H1 (cell line): ENCODE measurements at regions not wholly inside any gene's neighbourhood (a gene's known extent, or its start where the extent isn't known, plus 50 kb on each side); places are given as distances from the start of the nearest gene placed in this dataset.
A peak's percentile ranks its signal among the peaks of the same experiment; 100 is the strongest.

Source experiments
- CTCF ChIA-PET: fragments of 300-600 bp; sonication (Branson Sonifier 250); formaldehyde crosslinking; loops from one replicate; lab custom pipeline; 2021; ENCODE audit not compliant: partially characterized antibody; lab: Charles Lee
- POLR2A ChIA-PET: fragments of 300-600 bp; sonication (Branson Sonifier 250); formaldehyde crosslinking; loops from one replicate; lab custom pipeline; 2021; ENCODE audit warnings: inconsistent platforms; ENCODE audit not compliant: partially characterized antibody; lab: Charles Lee
- DNase-seq, 2 experiments: peaks; one replicate each; pipeline versions ENCODE4 v3.0.0 to v3.0.0-alpha.2; 2010 to 2022; ENCODE audit warnings: low spot score in 2 of 2, low read depth in 1 of 2, mixed read lengths in 1 of 2
- FAIRE-seq: peaks from 2 replicates; lab custom pipeline; 2011; peaks lifted over from hg19 to GRCh38; lab: Jason Lieb, UNC
- H2AFZ ChIP-seq: 2 replicates; pipeline ENCODE4 v1.8.1; 2012; ENCODE audit warnings: low read length, inconsistent platforms
- H2AK5ac ChIP-seq: 2 replicates; pipeline ENCODE4 v1.6.1; 2013; ENCODE audit warnings: low read depth, low read length
- H2BK120ac ChIP-seq: replicated peaks from 2 replicates; pipeline ENCODE3; 2013; ENCODE audit warnings: low read depth, low read length, inconsistent platforms
- H2BK12ac ChIP-seq: 2 replicates; pipeline ENCODE4 v1.6.1; 2013; ENCODE audit warnings: low read depth, low read length
- H2BK15ac ChIP-seq: 2 replicates; pipeline ENCODE4 v1.6.1; 2013; ENCODE audit warnings: low read length
- H2BK20ac ChIP-seq: 2 replicates; pipeline ENCODE4 v1.6.1; 2013; ENCODE audit warnings: low read length
- H2BK5ac ChIP-seq: 2 replicates; pipeline ENCODE4 v1.6.1; 2013; ENCODE audit warnings: low read depth, low read length
- H3K14ac ChIP-seq: 2 replicates; pipeline ENCODE4 v1.6.1; 2013; ENCODE audit warnings: inconsistent platforms; ENCODE audit not compliant: insufficient read length
- H3K18ac ChIP-seq: 2 replicates; pipeline ENCODE4 v1.6.1; 2013; ENCODE audit warnings: low read length; ENCODE audit errors: extremely low read depth
- H3K23ac ChIP-seq: 2 replicates; pipeline ENCODE4 v1.6.1; 2013; ENCODE audit warnings: inconsistent platforms; ENCODE audit not compliant: insufficient read length
- H3K23me2 ChIP-seq: 2 replicates; pipeline ENCODE4 v1.6.1; 2013; ENCODE audit warnings: low read depth, low read length
- H3K27ac ChIP-seq: 2 replicates; pipeline ENCODE4 v1.6.1; 2011; ENCODE audit warnings: low read depth, low read length, inconsistent platforms
- H3K27me3 ChIP-seq, 4 experiments: replicated peaks in 1 of 4; 1 replicate in 1 of 4; 2 replicates in 3 of 4; pipeline versions ENCODE4 v1.6.1 to v1.8.1; 2011 to 2013; ENCODE audit warnings: low read length in 3 of 4, mild to moderate bottlenecking in 3 of 4, inconsistent platforms in 2 of 4, mixed read lengths in 2 of 4, moderate library complexity in 1 of 4; ENCODE audit not compliant: control insufficient read depth in 3 of 4, insufficient read depth in 3 of 4; ENCODE audit errors: extremely low read depth in 1 of 4
- H3K36me3 ChIP-seq, 4 experiments: 2 replicates each; pipeline versions ENCODE4 v1.6.1 to v1.8.1; 2011 to 2013; ENCODE audit warnings: mild to moderate bottlenecking in 4 of 4, low read length in 3 of 4, moderate library complexity in 2 of 4, control low read depth in 1 of 4, inconsistent platforms in 1 of 4; ENCODE audit not compliant: insufficient read depth in 4 of 4, control insufficient read depth in 2 of 4
- H3K4ac ChIP-seq: replicated peaks from 2 replicates; pipeline ENCODE3; 2013; ENCODE audit warnings: low read length, low read depth, mixed read lengths, inconsistent platforms; ENCODE audit not compliant: insufficient read length
- H3K4me1 ChIP-seq, 4 experiments: replicated peaks in 1 of 4; 1 replicate in 1 of 4; 2 replicates in 3 of 4; pipeline versions ENCODE4 v1.6.1 to v1.8.1; 2011 to 2013; ENCODE audit warnings: low read length in 3 of 4, inconsistent platforms in 2 of 4, mixed read lengths in 1 of 4; ENCODE audit not compliant: insufficient read depth in 4 of 4, control insufficient read depth in 3 of 4
- H3K4me2 ChIP-seq, 2 experiments: 2 replicates each; pipeline versions ENCODE4 v1.6.1 to v1.8.1; 2011 to 2013; ENCODE audit warnings: low read depth in 2 of 2, low read length in 2 of 2, control low read depth in 1 of 2, inconsistent platforms in 1 of 2, mild to moderate bottlenecking in 1 of 2; ENCODE audit not compliant: insufficient read depth in 1 of 2
- H3K4me3 ChIP-seq, 4 experiments: fragments of 200-600, 300-600 bp in 1 of 4; sonication (generic), shearing (Covaris generic), sonication (Bioruptor Twin) in 1 of 4; 2 replicates each; pipeline versions ENCODE4 v1.5.1 to v1.8.1; 2011 to 2016; ENCODE audit warnings: low read length in 4 of 4, low read depth in 3 of 4, control low read depth in 2 of 4, inconsistent platforms in 2 of 4, mild to moderate bottlenecking in 2 of 4, mixed read lengths in 1 of 4, moderate library complexity in 1 of 4; ENCODE audit not compliant: insufficient read depth in 2 of 4; ENCODE audit errors: extremely low read depth in 1 of 4
- H3K56ac ChIP-seq: replicated peaks from 2 replicates; pipeline ENCODE3; 2013; ENCODE audit warnings: low read depth, mild to moderate bottlenecking, mixed read lengths, low read length, inconsistent platforms; ENCODE audit not compliant: insufficient read length
- H3K79me1 ChIP-seq: 2 replicates; pipeline ENCODE4 v1.6.1; 2013; ENCODE audit warnings: low read depth, low read length, control low read depth
- H3K79me2 ChIP-seq, 2 experiments: 2 replicates each; pipeline versions ENCODE4 v1.6.1 to v1.8.1; 2012 to 2013; ENCODE audit warnings: low read length in 2 of 2, mild to moderate bottlenecking in 2 of 2, inconsistent platforms in 1 of 2; ENCODE audit not compliant: insufficient read depth in 2 of 2, control insufficient read depth in 1 of 2
- H3K9ac ChIP-seq, 4 experiments: replicated peaks in 1 of 4; 1 replicate in 1 of 4; 2 replicates in 3 of 4; pipeline versions ENCODE4 v1.6.1 to v1.8.1; 2011 to 2013; ENCODE audit warnings: low read depth in 3 of 4, low read length in 3 of 4, control low read depth in 2 of 4, mild to moderate bottlenecking in 2 of 4, moderate library complexity in 2 of 4, inconsistent platforms in 1 of 4; ENCODE audit errors: extremely low read depth in 1 of 4
- H3K9me3 ChIP-seq, 2 experiments: 2 replicates each; pipeline versions ENCODE4 v1.6.1 to v1.8.1; 2012 to 2013; ENCODE audit warnings: mild to moderate bottlenecking in 2 of 2, moderate library complexity in 2 of 2, control low read depth in 1 of 2, inconsistent platforms in 1 of 2, low read depth in 1 of 2, low read length in 1 of 2, mixed read lengths in 1 of 2; ENCODE audit not compliant: insufficient read depth in 2 of 2
- H4K20me1 ChIP-seq, 2 experiments: replicated peaks in 1 of 2; 2 replicates each; pipeline versions ENCODE3 to v1.8.1; 2011 to 2013; ENCODE audit warnings: inconsistent platforms in 2 of 2, low read length in 2 of 2, mild to moderate bottlenecking in 1 of 2; ENCODE audit not compliant: insufficient read depth in 2 of 2, control insufficient read depth in 1 of 2
- H4K5ac ChIP-seq: 2 replicates; pipeline ENCODE4 v1.6.1; 2013; ENCODE audit warnings: low read length, low read depth, mixed read lengths, inconsistent platforms; ENCODE audit not compliant: insufficient read length
- H4K8ac ChIP-seq: 2 replicates; pipeline ENCODE4 v1.8.0; 2013; ENCODE audit warnings: mild to moderate bottlenecking, moderate library complexity, low read length, inconsistent platforms; ENCODE audit not compliant: insufficient read depth; ENCODE audit errors: extremely low read depth
- H4K91ac ChIP-seq: replicated peaks from 2 replicates; pipeline ENCODE3; 2013; ENCODE audit warnings: low read length, mixed read lengths, inconsistent platforms; ENCODE audit not compliant: insufficient read length
- CHD1 ChIP-seq: IDR thresholded peaks from 2 replicates; pipeline ENCODE4 v1.6.1; 2012; ENCODE audit warnings: low read depth, low read length, improper control_type of control experiment
- HDAC2 ChIP-seq, 2 experiments: fragments of 300-600 bp in 1 of 2; sonication (generic) in 1 of 2; IDR thresholded peaks; 2 replicates each; pipeline ENCODE4 v1.6.1; 2011 to 2012; ENCODE audit warnings: low read depth in 2 of 2, low read length in 2 of 2, mild to moderate bottlenecking in 2 of 2, moderate library complexity in 2 of 2, borderline replicate concordance in 1 of 2, inconsistent platforms in 1 of 2
- KDM5A ChIP-seq: fragments of 200-600 bp; IDR thresholded peaks from 2 replicates; pipeline ENCODE4 v1.7.1; 2012; ENCODE audit warnings: mild to moderate bottlenecking, low read length, inconsistent platforms, mixed read lengths
- RAD21 ChIP-seq, 2 experiments: IDR thresholded peaks in 1 of 2; conservative IDR thresholded peaks in 1 of 2; 2 replicates each; pipeline ENCODE4 v1.6.1; 2011; ENCODE audit warnings: low read depth in 2 of 2, low read length in 2 of 2, improper control_type of control experiment in 1 of 2, inconsistent platforms in 1 of 2, mild to moderate bottlenecking in 1 of 2, moderate library complexity in 1 of 2
- WGBS, 2 experiments: shearing (Covaris generic) in 1 of 2; methylation state at CpG; one replicate each; pipeline versions ENCODE4 v1.1.6 to v1.1.7; 2013 to 2015; ENCODE audit warnings: low lambda C conversion rate in 2 of 2, mixed read lengths in 2 of 2, inconsistent platforms in 1 of 2, low coverage in 1 of 2, missing lambda C conversion rate in 1 of 2; ENCODE audit not compliant: insufficient replicate concordance in 2 of 2, insufficient coverage in 1 of 2, insufficient read length in 1 of 2; ENCODE audit errors: extremely low coverage in 1 of 2, missing lambda C conversion rate in 1 of 2; 5-methylcytosine and 5-hydroxymethylcytosine counted together

DNA sequence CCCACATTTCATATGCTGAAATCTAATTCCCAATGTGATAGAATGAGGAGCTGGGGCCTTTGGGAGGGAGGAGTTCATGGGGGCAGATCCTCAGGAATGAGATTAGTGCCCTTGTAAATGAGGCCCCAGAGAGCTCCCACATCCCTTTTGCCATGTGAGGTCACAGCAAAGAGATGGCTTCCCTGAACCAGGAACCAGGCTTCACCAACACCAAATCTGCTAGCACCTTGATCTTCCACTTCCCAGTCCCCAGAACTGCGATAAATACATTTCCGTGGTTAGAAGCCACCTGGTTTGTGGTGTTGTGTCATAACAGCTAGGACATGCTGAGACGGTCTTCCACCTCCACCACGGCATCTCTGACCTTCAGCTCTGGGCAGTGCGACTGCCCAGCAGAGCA, 62.1 kb downstream of the ING1 start:
- Histone ChIP-seq H2AK5ac (no peak overlapping the region), H4K5ac (no peak overlapping the region), H2BK12ac (no peak overlapping the region), H2BK120ac (no peak overlapping the region), H3K4ac (no peak overlapping the region), H4K20me1 (no peaks in the 10 kb centered on the region), H3K23me2 (no peaks in the 10 kb centered on the region), H2AFZ (0 out of 2 replicates have a peak overlapping the region, but pooled peaks have one; percentile 23), H4K8ac (no peak overlapping the region), H3K4me3 (no peak overlapping the region), H3K23ac (no peak overlapping the region), H3K27ac (no peak overlapping the region), H2BK15ac (no peak overlapping the region), H3K9ac (no peak overlapping the region), H3K27me3 (no peaks in the 10 kb centered on the region; a peak in 1 of 7 replicates), H3K4me2 (no peak overlapping the region), H4K91ac (no peak overlapping the region), H3K14ac (no peak overlapping the region), H3K79me1 (no peaks in the 10 kb centered on the region), H3K9me3 (no peaks in the 10 kb centered on the region), H3K56ac (no peak overlapping the region), H2BK20ac (no peak overlapping the region), H3K18ac (no peak overlapping the region), H3K4me1 (no peaks in the 10 kb centered on the region), H2BK5ac (no peak overlapping the region), H3K79me2 (no peaks in the 10 kb centered on the region), H3K36me3 (no peaks in the 10 kb centered on the region)
- ChIA-PET POLR2A (no interaction called here), CTCF (interaction anchor here (0.6 kb wide), 1 partner anchor 43 kb away, joined by 3 read pairs; no protein-coding TSS in a partner anchor)
- TF ChIP-seq CHD1 (no peak), HDAC2 (IDR thresholded peaks at IDR 0.05; ENCODE audit: borderline replicate concordance in 1 of 2, low read depth in 2 of 2, low read length in 2 of 2) (no peak), KDM5A (no peak), RAD21 (IDR thresholded peaks at IDR 0.05 in 1 of 2, conservative IDR thresholded peaks at IDR 0.05 in 1 of 2; ENCODE audit: low read depth in 2 of 2, low read length in 2 of 2) (no peak)
- no peak for FAIRE-seq
- 86% methylated on average over 5 of the region's 5 CpGs; no CpG with 5 or more reads in 1 of the 2 experiments for WGBS, 2 experiments
- no peak for DNase-seq
